SK-N-SH (cell line): ENCODE measurements at regions not wholly inside any gene's neighbourhood (a gene's known extent, or its start where the extent isn't known, plus 50 kb on each side); places are given as distances from the start of the nearest gene placed in this dataset.

Source experiments
- CTCF ChIA-PET: fragments of 300-600, 350-600 bp; formaldehyde crosslinking; extraction: SDS; loops from one replicate; lab custom pipeline; 2021; lab: Yijun Ruan, JAX
- POLR2A ChIA-PET: fragments of 350-600 bp; sonication (Branson Sonifier 250); formaldehyde crosslinking; extraction: SDS; loops from one replicate; lab custom pipeline; 2020; ENCODE audit warnings: antibody characterized with exemption, inconsistent platforms; lab: Yijun Ruan, JAX
- DNase-seq: peaks from one replicate; pipeline ENCODE4 v3.0.0; 2012
- H2AFZ ChIP-seq: fragments of 200-600 bp; sonication (generic); 2 replicates; pipeline ENCODE4 v1.8.1; 2016; ENCODE audit warnings: antibody characterized with exemption, mild to moderate bottlenecking, low read depth
- H3F3A ChIP-seq: fragments of 200-600 bp; sonication (generic); replicated peaks from 2 replicates; pipeline ENCODE3; 2016; ENCODE audit warnings: antibody characterized with exemption, mild to moderate bottlenecking; ENCODE audit not compliant: insufficient read depth
- H3K27ac ChIP-seq, 2 experiments: fragments of 200-500 bp in 1 of 2; fragments of 200-600 bp in 1 of 2; sonication (Bioruptor generic) in 1 of 2; sonication (generic), shearing (Covaris generic) in 1 of 2; 2 replicates each; pipeline versions ENCODE4 v1.5.1 to v1.6.1; 2014 to 2016; ENCODE audit warnings: low read depth in 2 of 2, inconsistent platforms in 1 of 2, low read length in 1 of 2, mild to moderate bottlenecking in 1 of 2, mixed read lengths in 1 of 2
- H3K27me3 ChIP-seq: fragments of 200-600 bp; sonication (generic), shearing (Covaris generic); 2 replicates; pipeline ENCODE4 v1.6.1; 2016; ENCODE audit warnings: mixed run types; ENCODE audit not compliant: insufficient read depth
- H3K36me3 ChIP-seq, 2 experiments: fragments of 200-500 bp in 1 of 2; fragments of 200-600 bp in 1 of 2; sonication (Bioruptor generic) in 1 of 2; sonication (generic) in 1 of 2; replicated peaks in 1 of 2; 2 replicates each; pipeline versions ENCODE3 to v1.5.1; 2014 to 2016; ENCODE audit warnings: low read length in 1 of 2, mild to moderate bottlenecking in 1 of 2; ENCODE audit not compliant: insufficient read depth in 2 of 2, control insufficient read depth in 1 of 2
- H3K4me1 ChIP-seq, 2 experiments: fragments of 200-500 bp in 1 of 2; fragments of 200-600 bp in 1 of 2; sonication (Bioruptor generic) in 1 of 2; sonication (generic), shearing (Covaris generic) in 1 of 2; 2 replicates each; pipeline versions ENCODE4 v1.5.1 to v1.6.1; 2014 to 2016; ENCODE audit warnings: low read depth in 1 of 2, low read length in 1 of 2, mixed run types in 1 of 2; ENCODE audit not compliant: insufficient read depth in 2 of 2, control insufficient read depth in 1 of 2
- H3K4me2 ChIP-seq: fragments of 200-600 bp; sonication (generic), shearing (Covaris generic); 2 replicates; pipeline ENCODE4 v1.6.1; 2017; ENCODE audit warnings: mixed run types
- H3K4me3 ChIP-seq, 2 experiments: fragments of 200-500 bp in 1 of 2; fragments of 200-600 bp in 1 of 2; sonication (Bioruptor generic) in 1 of 2; sonication (generic), shearing (Covaris generic) in 1 of 2; 2 replicates each; pipeline versions ENCODE4 v1.5.1 to v1.8.1; 2014 to 2016; ENCODE audit warnings: low read depth in 2 of 2, inconsistent platforms in 1 of 2, low read length in 1 of 2, mild to moderate bottlenecking in 1 of 2, mixed read lengths in 1 of 2, moderate library complexity in 1 of 2
- H3K79me2 ChIP-seq: fragments of 200-600 bp; sonication (generic); 2 replicates; pipeline ENCODE4 v1.8.1; 2017; ENCODE audit warnings: mild to moderate bottlenecking; ENCODE audit not compliant: insufficient read depth
- H3K9ac ChIP-seq: fragments of 200-600 bp; sonication (generic); 2 replicates; pipeline ENCODE4 v1.6.1; 2017; ENCODE audit warnings: mixed run types
- H3K9me2 ChIP-seq: fragments of 200-600 bp; sonication (generic); 2 replicates; pipeline ENCODE4 v1.6.1; 2017; ENCODE audit warnings: mixed run types
- H3K9me3 ChIP-seq: fragments of 200-600 bp; sonication (generic); 2 replicates; pipeline ENCODE4 v1.6.1; 2017; ENCODE audit warnings: mixed run types, mild to moderate bottlenecking, moderate library complexity
- H4K20me1 ChIP-seq: fragments of 200-600 bp; sonication (generic); 2 replicates; pipeline ENCODE4 v1.6.1; 2017; ENCODE audit warnings: mild to moderate bottlenecking, mixed run types; ENCODE audit not compliant: insufficient read depth
- CHD2 ChIP-seq: fragments of 150-350 bp; IDR thresholded peaks from 2 replicates; pipeline ENCODE4 v1.6.1; 2018; ENCODE audit warnings: low read length; ENCODE audit not compliant: partially characterized antibody
- EZH2phosphoT487 ChIP-seq: fragments of 200-600 bp; sonication (generic); IDR thresholded peaks from 2 replicates; pipeline ENCODE4 v1.6.1; 2017; ENCODE audit warnings: low read depth, mixed run types, mild to moderate bottlenecking, antibody characterized with exemption, moderate library complexity, borderline replicate concordance
- FOSL2 ChIP-seq: IDR thresholded peaks from 2 replicates; pipeline ENCODE4 v1.4.0; 2012; ENCODE audit warnings: low read depth, mild to moderate bottlenecking, moderate library complexity, borderline replicate concordance
- FOXJ3 ChIP-seq: sonication (generic); formaldehyde crosslinking; IDR thresholded peaks from 2 replicates; pipeline ENCODE4 v1.5.1; 2020; ENCODE audit warnings: mild to moderate bottlenecking, missing genetic modification reagents
- GABPA ChIP-seq: IDR thresholded peaks from 2 replicates; pipeline ENCODE4 v1.4.0; 2012; ENCODE audit warnings: low read depth, mild to moderate bottlenecking
- IRF3 ChIP-seq: fragments of 150-350 bp; IDR thresholded peaks from 2 replicates; pipeline ENCODE4 v1.6.1; 2016; ENCODE audit warnings: mild to moderate bottlenecking, low read depth, low read length
- JUND ChIP-seq: IDR thresholded peaks from 2 replicates; pipeline ENCODE4 v1.4.0; 2012
- MAX ChIP-seq: IDR thresholded peaks from 2 replicates; pipeline ENCODE4 v1.4.0; 2012; ENCODE audit warnings: low read depth
- MEF2A ChIP-seq: IDR thresholded peaks from 2 replicates; pipeline ENCODE4 v1.4.0; 2012; ENCODE audit warnings: low read depth, borderline replicate concordance
- MXI1 ChIP-seq: IDR thresholded peaks from 2 replicates; pipeline ENCODE4 v1.6.1; 2012; ENCODE audit warnings: mild to moderate bottlenecking, low read depth, low read length, improper control_type of control experiment
- NFIC ChIP-seq: IDR thresholded peaks from 2 replicates; pipeline ENCODE4 v1.4.0; 2012; ENCODE audit warnings: borderline replicate concordance
- RAD21 ChIP-seq: IDR thresholded peaks from 2 replicates; pipeline ENCODE4 v1.6.1; 2012; ENCODE audit warnings: mild to moderate bottlenecking, low read length
- RXRA ChIP-seq: IDR thresholded peaks from 2 replicates; pipeline ENCODE4 v1.4.0; 2012; ENCODE audit warnings: low read depth, mild to moderate bottlenecking, borderline replicate concordance
- SIN3A ChIP-seq: IDR thresholded peaks from 2 replicates; pipeline ENCODE4 v1.6.1; 2012; ENCODE audit warnings: low read depth, mild to moderate bottlenecking, low read length, moderate library complexity, borderline replicate concordance
- TAF1 ChIP-seq: IDR thresholded peaks from 2 replicates; pipeline ENCODE4 v1.6.1; 2012; ENCODE audit warnings: low read depth, mild to moderate bottlenecking, low read length, moderate library complexity, borderline replicate concordance
- TCF12 ChIP-seq: IDR thresholded peaks from 2 replicates; pipeline ENCODE4 v1.4.0; 2012
- USF1 ChIP-seq: IDR thresholded peaks from 2 replicates; pipeline ENCODE4 v1.4.0; 2012; ENCODE audit warnings: low read depth, borderline replicate concordance
- USF2 ChIP-seq: fragments of 150-350 bp; IDR thresholded peaks from 2 replicates; pipeline ENCODE4 v1.6.1; 2017; ENCODE audit warnings: antibody characterized with exemption, low read length, low read depth, borderline replicate concordance
- ZBTB33 ChIP-seq: IDR thresholded peaks from 2 replicates; pipeline ENCODE4 v1.4.0; 2012; ENCODE audit warnings: low read depth, borderline replicate concordance
- WGBS: methylation state at CpG from one replicate; pipeline ENCODE4 v1.1.6; 2017; ENCODE audit warnings: low lambda C conversion rate; 5-methylcytosine and 5-hydroxymethylcytosine counted together

DNA sequence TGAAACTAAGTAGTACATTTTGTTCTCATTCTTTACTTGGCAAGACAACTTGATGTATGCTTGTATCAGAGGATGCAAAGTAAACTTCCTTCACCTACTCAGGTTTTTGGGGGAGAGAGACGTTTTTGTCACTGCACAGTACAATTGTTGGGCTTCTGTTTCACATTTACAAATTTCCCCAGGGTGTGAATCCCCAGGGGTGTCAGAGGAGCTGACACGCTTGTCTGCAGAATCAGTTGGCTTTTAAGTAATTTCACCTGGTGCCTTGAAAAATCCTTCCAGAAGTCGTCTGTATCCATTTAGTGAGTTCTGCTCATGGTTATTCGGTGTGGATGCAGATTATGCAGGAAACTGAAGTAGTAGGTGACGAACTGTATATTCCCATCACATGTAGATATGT lies 1227.7 kb upstream of the CELF2 start:
- H3K79me2 ChIP-seq: no peaks in the 10 kb centered on the region
- H2AFZ ChIP-seq: no peak overlapping the region
- no peak for DNase-seq
- H3K9me2 ChIP-seq: no peaks in the 10 kb centered on the region
- H4K20me1 ChIP-seq: no peaks in the 10 kb centered on the region
- ChIA-PET CTCF (no interaction called here), POLR2A (no interaction called here)
- H3F3A ChIP-seq: no peaks in the 10 kb centered on the region
- no peaks in the 10 kb centered on the region for H3K36me3 ChIP-seq
- H3K27ac ChIP-seq: no peak overlapping the region
- 4% methylated on average over 5 of the region's 5 CpGs for WGBS
- H3K9ac ChIP-seq: no peak overlapping the region
- H3K4me3 ChIP-seq: no peak overlapping the region
- TF ChIP-seq USF2 (no peak), TAF1 (no peak), MEF2A (no peak), JUND (no peak), FOSL2 (no peak), IRF3 (no peak)
- no peaks in the 10 kb centered on the region for H3K27me3 ChIP-seq
- H3K9me3 ChIP-seq: no peaks in the 10 kb centered on the region
- H3K4me1 ChIP-seq: no peaks in the 10 kb centered on the region
- no peak overlapping the region for H3K4me2 ChIP-seq

DNA sequence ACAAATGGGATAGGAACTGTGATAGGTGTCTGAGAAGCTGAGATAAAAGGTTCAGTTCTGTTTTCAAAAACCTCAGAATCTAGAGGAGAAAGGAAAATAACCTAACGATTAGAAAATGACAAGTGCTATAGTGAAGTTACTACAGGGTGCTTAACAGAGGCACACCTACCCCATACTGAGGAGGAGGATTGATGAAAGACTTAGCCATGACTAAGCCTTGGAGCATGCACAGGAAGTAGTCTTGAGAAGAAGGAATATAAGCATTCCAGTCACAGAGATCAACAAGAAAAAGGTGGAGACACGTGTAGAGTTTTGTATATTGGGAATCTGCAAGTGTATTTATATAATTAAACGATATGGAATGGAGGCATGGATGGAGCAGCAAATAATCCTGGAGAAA lies 1225.5 kb upstream of the CELF2 start:
- no peak for TF ChIP-seq JUND
- TF ChIP-seq USF1: no peak
- TF ChIP-seq CHD2: no peak
- TF ChIP-seq MEF2A: no peak
- no peak for TF ChIP-seq TAF1
- TF ChIP-seq RAD21: no peak
- no peak for TF ChIP-seq FOXJ3 (CRISPR knock-in tag)
- no peaks in the 10 kb centered on the region for H3K4me1 ChIP-seq
- DNase-seq: no peak
- H4K20me1 ChIP-seq: no peaks in the 10 kb centered on the region
- H3K4me3 ChIP-seq: no peak overlapping the region
- 12% methylated on average over 3 of the region's 3 CpGs for WGBS
- no peaks in the 10 kb centered on the region for H3K9me3 ChIP-seq
- no peaks in the 10 kb centered on the region for H3K9me2 ChIP-seq
- no peak overlapping the region for H3K9ac ChIP-seq
- no peaks in the 10 kb centered on the region for H3K79me2 ChIP-seq
- no peaks in the 10 kb centered on the region for H3K36me3 ChIP-seq
- CTCF ChIA-PET: no interaction called here
- no peak overlapping the region for H3K27ac ChIP-seq
- H3F3A ChIP-seq: no peaks in the 10 kb centered on the region
- no peak overlapping the region for H2AFZ ChIP-seq
- H3K27me3 ChIP-seq: no peaks in the 10 kb centered on the region
- POLR2A ChIA-PET: no interaction called here
- H3K4me2 ChIP-seq: no peak overlapping the region

DNA sequence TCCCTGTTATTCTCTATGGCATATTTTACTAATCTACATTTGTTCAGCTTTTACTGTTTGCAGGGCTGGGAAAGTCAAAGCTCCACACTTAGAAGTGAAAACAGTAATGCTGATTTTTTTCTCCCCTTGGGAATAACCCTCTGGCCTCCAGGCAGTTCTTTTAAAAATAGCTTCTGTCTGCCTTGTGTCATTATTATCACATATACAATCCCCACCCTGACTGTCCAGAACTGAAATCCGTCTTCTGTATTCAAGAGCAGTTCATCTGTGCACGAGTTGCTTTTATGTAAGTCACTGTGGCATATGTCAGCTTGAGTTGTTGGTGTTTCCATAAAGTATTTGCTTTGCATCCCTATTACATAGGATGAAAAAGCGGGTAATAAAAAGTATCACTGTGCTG lies 1221.1 kb upstream of the CELF2 start:
- no peak overlapping the region for H2AFZ ChIP-seq
- TF ChIP-seq GABPA (no peak), ZBTB33 (no peak), MAX (no peak), EZH2phosphoT487 (no peak), RXRA (no peak), MXI1 (no peak), SIN3A (no peak), NFIC (no peak), TCF12 (no peak), JUND (no peak)

More for the DNA sequence above, 1221.1 kb upstream of the CELF2 start:
- Histone ChIP-seq H3F3A (no peaks in the 10 kb centered on the region), H3K9me2 (no peaks in the 10 kb centered on the region), H3K4me2 (no peak overlapping the region), H3K9ac (no peak overlapping the region), H4K20me1 (no peaks in the 10 kb centered on the region), H3K36me3 (no peaks in the 10 kb centered on the region), H3K9me3 (no peaks in the 10 kb centered on the region; the same call in 1 of the 2 replicates), H3K4me1 (no peaks in the 10 kb centered on the region), H3K79me2 (no peaks in the 10 kb centered on the region), H3K27me3 (no peaks in the 10 kb centered on the region), H3K27ac (no peak overlapping the region), H3K4me3 (no peak overlapping the region)
- WGBS: 24% methylated on average over 3 of the region's 3 CpGs
- POLR2A ChIA-PET: no interaction called here
- CTCF ChIA-PET: no interaction called here
- DNase-seq: no peak
